H1 (cell line): ENCODE measurements at regions not wholly inside any gene's neighbourhood (a gene's known extent, or its start where the extent isn't known, plus 50 kb on each side); places are given as distances from the start of the nearest gene placed in this dataset.

Experiments
- CBX5 ChIP-seq: fragments of 300-800, 300-1000 bp; sonication (generic); IDR thresholded peaks from 2 replicates; pipeline ENCODE4 v1.7.1; 2016; ENCODE audit warnings: antibody characterized with exemption, low read length, low read depth
- EZH2 ChIP-seq: fragments of 200-600 bp; sonication (generic); IDR thresholded peaks from 2 replicates; pipeline ENCODE4 v1.7.1; 2012; ENCODE audit warnings: low read depth, mild to moderate bottlenecking, moderate library complexity, low read length, inconsistent platforms; ENCODE audit not compliant: severe bottlenecking
- POLR2A ChIP-seq, 2 experiments: IDR thresholded peaks; 1 replicate in 1 of 2; 2 replicates in 1 of 2; pipeline ENCODE4 v1.6.1; 2011; ENCODE audit warnings: low read depth in 2 of 2, low read length in 2 of 2, mild to moderate bottlenecking in 2 of 2; ENCODE audit errors: control extremely low read depth in 1 of 2
- TF ChIP-seq, protein P1 (sequence below), 3 experiments: IDR thresholded peaks; 1 replicate in 2 of 3; 2 replicates in 1 of 3; pipeline versions ENCODE4 v1.5.1 to v1.6.1; 2011; ENCODE audit warnings: low read length in 3 of 3, mild to moderate bottlenecking in 3 of 3, inconsistent platforms in 2 of 3, low read depth in 1 of 3, moderate library complexity in 1 of 3; ENCODE audit not compliant: insufficient read depth in 1 of 3; ENCODE audit errors: control extremely low read depth in 1 of 3
- TF ChIP-seq, protein P2 (sequence below): fragments of 300-600 bp; sonication (generic); IDR thresholded peaks from 2 replicates; pipeline ENCODE4 v1.7.1; 2012; ENCODE audit warnings: low read length, moderate library complexity, mild to moderate bottlenecking, inconsistent platforms; ENCODE audit not compliant: insufficient replicate concordance

DNA sequence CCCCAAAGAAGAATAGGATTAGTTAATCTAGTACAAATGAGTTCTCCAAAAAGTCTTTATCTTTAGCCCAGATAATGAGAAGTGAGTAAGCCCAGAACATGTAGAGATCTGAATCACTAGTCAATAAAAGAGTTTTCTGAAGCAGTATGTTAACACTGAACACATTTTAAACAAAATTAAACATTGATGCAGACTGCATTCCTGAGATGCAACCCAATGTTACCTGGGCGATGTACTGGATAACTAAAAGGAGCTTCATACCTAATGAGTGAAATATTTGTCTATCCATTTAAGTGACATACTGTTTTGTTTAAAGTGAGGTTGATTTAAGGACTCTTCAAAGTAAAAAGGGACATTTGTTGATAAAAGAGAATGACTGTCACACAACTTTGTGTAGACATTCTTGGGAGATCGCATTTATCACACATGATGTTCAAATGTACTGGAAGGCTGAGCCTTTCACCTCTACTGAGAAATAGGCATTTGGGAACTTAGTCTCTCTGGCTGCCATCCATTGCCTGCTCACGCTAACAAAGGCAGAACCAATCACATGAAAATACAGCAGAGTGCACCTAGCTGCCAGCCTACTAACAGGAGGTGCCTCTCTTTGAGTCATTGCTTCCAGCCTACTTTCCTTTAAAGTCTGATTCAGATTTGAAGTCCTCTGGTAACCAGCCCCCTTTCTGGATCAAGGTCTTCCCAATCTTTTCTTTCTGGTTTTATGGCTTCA is 287.7 kb downstream of the BTG1 start:
- TF ChIP-seq, protein P1, sequence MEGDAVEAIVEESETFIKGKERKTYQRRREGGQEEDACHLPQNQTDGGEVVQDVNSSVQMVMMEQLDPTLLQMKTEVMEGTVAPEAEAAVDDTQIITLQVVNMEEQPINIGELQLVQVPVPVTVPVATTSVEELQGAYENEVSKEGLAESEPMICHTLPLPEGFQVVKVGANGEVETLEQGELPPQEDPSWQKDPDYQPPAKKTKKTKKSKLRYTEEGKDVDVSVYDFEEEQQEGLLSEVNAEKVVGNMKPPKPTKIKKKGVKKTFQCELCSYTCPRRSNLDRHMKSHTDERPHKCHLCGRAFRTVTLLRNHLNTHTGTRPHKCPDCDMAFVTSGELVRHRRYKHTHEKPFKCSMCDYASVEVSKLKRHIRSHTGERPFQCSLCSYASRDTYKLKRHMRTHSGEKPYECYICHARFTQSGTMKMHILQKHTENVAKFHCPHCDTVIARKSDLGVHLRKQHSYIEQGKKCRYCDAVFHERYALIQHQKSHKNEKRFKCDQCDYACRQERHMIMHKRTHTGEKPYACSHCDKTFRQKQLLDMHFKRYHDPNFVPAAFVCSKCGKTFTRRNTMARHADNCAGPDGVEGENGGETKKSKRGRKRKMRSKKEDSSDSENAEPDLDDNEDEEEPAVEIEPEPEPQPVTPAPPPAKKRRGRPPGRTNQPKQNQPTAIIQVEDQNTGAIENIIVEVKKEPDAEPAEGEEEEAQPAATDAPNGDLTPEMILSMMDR (IDR thresholded peaks at IDR 0.05; ENCODE audit: control extremely low read depth in 1 of 3, insufficient read depth in 1 of 3, low read depth in 1 of 3, low read length in 3 of 3): no peak
- TF ChIP-seq, protein P2, sequence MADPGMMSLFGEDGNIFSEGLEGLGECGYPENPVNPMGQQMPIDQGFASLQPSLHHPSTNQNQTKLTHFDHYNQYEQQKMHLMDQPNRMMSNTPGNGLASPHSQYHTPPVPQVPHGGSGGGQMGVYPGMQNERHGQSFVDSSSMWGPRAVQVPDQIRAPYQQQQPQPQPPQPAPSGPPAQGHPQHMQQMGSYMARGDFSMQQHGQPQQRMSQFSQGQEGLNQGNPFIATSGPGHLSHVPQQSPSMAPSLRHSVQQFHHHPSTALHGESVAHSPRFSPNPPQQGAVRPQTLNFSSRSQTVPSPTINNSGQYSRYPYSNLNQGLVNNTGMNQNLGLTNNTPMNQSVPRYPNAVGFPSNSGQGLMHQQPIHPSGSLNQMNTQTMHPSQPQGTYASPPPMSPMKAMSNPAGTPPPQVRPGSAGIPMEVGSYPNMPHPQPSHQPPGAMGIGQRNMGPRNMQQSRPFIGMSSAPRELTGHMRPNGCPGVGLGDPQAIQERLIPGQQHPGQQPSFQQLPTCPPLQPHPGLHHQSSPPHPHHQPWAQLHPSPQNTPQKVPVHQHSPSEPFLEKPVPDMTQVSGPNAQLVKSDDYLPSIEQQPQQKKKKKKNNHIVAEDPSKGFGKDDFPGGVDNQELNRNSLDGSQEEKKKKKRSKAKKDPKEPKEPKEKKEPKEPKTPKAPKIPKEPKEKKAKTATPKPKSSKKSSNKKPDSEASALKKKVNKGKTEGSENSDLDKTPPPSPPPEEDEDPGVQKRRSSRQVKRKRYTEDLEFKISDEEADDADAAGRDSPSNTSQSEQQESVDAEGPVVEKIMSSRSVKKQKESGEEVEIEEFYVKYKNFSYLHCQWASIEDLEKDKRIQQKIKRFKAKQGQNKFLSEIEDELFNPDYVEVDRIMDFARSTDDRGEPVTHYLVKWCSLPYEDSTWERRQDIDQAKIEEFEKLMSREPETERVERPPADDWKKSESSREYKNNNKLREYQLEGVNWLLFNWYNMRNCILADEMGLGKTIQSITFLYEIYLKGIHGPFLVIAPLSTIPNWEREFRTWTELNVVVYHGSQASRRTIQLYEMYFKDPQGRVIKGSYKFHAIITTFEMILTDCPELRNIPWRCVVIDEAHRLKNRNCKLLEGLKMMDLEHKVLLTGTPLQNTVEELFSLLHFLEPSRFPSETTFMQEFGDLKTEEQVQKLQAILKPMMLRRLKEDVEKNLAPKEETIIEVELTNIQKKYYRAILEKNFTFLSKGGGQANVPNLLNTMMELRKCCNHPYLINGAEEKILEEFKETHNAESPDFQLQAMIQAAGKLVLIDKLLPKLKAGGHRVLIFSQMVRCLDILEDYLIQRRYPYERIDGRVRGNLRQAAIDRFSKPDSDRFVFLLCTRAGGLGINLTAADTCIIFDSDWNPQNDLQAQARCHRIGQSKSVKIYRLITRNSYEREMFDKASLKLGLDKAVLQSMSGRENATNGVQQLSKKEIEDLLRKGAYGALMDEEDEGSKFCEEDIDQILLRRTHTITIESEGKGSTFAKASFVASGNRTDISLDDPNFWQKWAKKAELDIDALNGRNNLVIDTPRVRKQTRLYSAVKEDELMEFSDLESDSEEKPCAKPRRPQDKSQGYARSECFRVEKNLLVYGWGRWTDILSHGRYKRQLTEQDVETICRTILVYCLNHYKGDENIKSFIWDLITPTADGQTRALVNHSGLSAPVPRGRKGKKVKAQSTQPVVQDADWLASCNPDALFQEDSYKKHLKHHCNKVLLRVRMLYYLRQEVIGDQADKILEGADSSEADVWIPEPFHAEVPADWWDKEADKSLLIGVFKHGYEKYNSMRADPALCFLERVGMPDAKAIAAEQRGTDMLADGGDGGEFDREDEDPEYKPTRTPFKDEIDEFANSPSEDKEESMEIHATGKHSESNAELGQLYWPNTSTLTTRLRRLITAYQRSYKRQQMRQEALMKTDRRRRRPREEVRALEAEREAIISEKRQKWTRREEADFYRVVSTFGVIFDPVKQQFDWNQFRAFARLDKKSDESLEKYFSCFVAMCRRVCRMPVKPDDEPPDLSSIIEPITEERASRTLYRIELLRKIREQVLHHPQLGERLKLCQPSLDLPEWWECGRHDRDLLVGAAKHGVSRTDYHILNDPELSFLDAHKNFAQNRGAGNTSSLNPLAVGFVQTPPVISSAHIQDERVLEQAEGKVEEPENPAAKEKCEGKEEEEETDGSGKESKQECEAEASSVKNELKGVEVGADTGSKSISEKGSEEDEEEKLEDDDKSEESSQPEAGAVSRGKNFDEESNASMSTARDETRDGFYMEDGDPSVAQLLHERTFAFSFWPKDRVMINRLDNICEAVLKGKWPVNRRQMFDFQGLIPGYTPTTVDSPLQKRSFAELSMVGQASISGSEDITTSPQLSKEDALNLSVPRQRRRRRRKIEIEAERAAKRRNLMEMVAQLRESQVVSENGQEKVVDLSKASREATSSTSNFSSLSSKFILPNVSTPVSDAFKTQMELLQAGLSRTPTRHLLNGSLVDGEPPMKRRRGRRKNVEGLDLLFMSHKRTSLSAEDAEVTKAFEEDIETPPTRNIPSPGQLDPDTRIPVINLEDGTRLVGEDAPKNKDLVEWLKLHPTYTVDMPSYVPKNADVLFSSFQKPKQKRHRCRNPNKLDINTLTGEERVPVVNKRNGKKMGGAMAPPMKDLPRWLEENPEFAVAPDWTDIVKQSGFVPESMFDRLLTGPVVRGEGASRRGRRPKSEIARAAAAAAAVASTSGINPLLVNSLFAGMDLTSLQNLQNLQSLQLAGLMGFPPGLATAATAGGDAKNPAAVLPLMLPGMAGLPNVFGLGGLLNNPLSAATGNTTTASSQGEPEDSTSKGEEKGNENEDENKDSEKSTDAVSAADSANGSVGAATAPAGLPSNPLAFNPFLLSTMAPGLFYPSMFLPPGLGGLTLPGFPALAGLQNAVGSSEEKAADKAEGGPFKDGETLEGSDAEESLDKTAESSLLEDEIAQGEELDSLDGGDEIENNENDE: no peak
- TF ChIP-seq CBX5 (no peak), POLR2A (IDR thresholded peaks at IDR 0.05; ENCODE audit: control extremely low read depth in 1 of 2, low read depth in 2 of 2, low read length in 2 of 2) (no peak), EZH2 (no peak)
